ENCODE measurements at regions not wholly inside any gene's neighbourhood (a gene's known extent, or its start where the extent isn't known, plus 50 kb on each side); places are given as distances from the start of the nearest gene placed in this dataset.

- no peak for DNase-seq
Measured at GRCh38 chr17:68658999-68659780, 58.0 kb upstream of the FAM20A start.

GRCh38 chr17:68657576-68657975 is 56.4 kb upstream of the FAM20A start:
- DNase-seq: no peak

DNA sequence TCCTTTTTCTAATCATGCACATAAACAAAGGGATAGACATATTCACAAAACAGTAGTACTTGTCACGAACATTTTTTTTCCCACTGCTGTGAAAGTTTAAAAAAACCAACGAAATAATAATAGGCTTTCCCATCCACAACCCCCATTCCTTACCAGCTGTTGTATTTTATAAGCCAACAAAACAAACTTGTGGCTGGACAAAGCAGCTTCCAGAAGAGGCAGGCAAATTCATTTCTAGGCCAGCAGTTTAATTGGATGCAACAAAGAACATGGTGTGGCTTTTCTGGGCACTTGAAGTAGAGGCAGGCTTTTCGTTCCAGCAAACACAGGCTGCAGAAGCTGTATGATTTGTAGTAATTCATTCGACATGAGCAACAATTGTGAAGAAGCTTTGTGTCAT is 56.0 kb upstream of the FAM20A start:
- no peak for DNase-seq

DNA sequence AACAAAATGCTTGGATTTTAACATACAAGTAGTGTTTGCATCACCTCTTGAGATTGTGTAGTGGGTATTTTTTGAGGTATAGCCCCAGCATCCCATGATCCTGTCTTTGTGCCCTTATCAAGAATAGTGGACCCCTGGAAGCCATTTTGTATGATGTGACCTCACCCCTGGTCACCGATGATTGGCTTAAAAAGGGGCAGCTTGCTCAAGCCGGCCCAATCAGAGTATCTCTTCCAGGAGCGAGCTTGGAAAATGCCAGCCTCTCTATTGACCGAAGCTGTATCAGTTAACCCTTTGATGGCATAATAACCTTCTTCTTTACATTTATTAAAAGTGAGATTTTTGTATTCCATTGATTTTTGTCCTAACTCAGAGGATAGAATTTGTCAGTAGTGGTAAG is 55.5 kb upstream of the FAM20A start:
- DNase-seq: no peak

Measured in NCI-H187 treated with DMSO at 0.1 percent for 48 hours (cell line).